Sigmoid colon (tissue), 4 donors: ENCODE measurements at regions not wholly inside any gene's neighbourhood (a gene's known extent, or its start where the extent isn't known, plus 50 kb on each side); places are given as distances from the start of the nearest gene placed in this dataset.

Source experiments
- POLR2A ChIP-seq, 2 donors: fragments of 450-650 bp; IDR thresholded peaks; one replicate each; pipeline ENCODE4 v1.6.1; 2016; ENCODE audit warnings: antibody characterized with exemption in 2 of 2, mild to moderate bottlenecking in 2 of 2, moderate library complexity in 2 of 2
- POLR2AphosphoS5 ChIP-seq, 4 donors: sonication (generic); formaldehyde crosslinking; IDR thresholded peaks; one replicate each; pipeline ENCODE4 v1.6.1; 2017; ENCODE audit warnings: antibody characterized with exemption in 4 of 4
- TF ChIP-seq, protein P1 (sequence below), 4 experiments: fragments of 450-650 bp in 3 of 4; fragments of 200-600 bp in 1 of 4; IDR thresholded peaks; one replicate each; pipeline ENCODE4 v1.5.1; 2016 to 2019; ENCODE audit warnings: antibody characterized with exemption in 4 of 4, mild to moderate bottlenecking in 3 of 4, moderate library complexity in 2 of 4

DNA sequence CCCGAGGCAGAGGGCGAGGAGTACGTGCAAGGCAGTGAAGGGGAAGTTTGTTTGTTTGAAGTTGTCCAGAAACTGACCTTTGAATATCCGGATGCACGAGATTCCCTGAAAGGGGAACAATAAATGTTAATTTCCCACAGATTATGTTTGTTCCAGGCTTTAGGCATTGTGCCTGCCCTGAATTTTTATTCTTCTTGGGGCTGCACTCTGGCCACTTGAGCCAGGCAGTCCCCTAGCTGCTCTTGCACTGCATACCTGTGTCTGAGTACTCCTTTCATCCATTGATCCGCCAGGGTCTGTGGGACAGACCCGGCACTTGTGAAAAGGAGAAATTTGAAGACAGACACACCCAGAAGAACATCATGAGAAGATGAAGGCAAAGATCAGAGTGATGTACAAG, 343.5 kb upstream of the FOXK1 start:
- TF ChIP-seq, protein P1, sequence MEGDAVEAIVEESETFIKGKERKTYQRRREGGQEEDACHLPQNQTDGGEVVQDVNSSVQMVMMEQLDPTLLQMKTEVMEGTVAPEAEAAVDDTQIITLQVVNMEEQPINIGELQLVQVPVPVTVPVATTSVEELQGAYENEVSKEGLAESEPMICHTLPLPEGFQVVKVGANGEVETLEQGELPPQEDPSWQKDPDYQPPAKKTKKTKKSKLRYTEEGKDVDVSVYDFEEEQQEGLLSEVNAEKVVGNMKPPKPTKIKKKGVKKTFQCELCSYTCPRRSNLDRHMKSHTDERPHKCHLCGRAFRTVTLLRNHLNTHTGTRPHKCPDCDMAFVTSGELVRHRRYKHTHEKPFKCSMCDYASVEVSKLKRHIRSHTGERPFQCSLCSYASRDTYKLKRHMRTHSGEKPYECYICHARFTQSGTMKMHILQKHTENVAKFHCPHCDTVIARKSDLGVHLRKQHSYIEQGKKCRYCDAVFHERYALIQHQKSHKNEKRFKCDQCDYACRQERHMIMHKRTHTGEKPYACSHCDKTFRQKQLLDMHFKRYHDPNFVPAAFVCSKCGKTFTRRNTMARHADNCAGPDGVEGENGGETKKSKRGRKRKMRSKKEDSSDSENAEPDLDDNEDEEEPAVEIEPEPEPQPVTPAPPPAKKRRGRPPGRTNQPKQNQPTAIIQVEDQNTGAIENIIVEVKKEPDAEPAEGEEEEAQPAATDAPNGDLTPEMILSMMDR (IDR thresholded peaks at IDR 0.05): no peak
- TF ChIP-seq POLR2AphosphoS5 (IDR thresholded peaks at IDR 0.05): no peak
- TF ChIP-seq POLR2A (IDR thresholded peaks at IDR 0.05): no peak
